IPS-18a (cell line): ENCODE measurements at regions not wholly inside any gene's neighbourhood (a gene's known extent, or its start where the extent isn't known, plus 50 kb on each side); places are given as distances from the start of the nearest gene placed in this dataset.
"Not testable (repeated sequence)": the region's sequence is repeated elsewhere in the genome, so short reads cannot be mapped to it uniquely, and the experiment has no call there.

Experiments
- H3K27ac ChIP-seq: one replicate; pipeline ENCODE4 v1.5.1; 2013; ENCODE audit warnings: low read length
- H3K27me3 ChIP-seq: one replicate; pipeline ENCODE4 v1.6.1; 2013; ENCODE audit warnings: mild to moderate bottlenecking, low read length; ENCODE audit not compliant: control insufficient read depth, insufficient read depth
- H3K36me3 ChIP-seq: one replicate; pipeline ENCODE4 v1.6.1; 2013; ENCODE audit warnings: low read depth, low read length; ENCODE audit not compliant: control insufficient read depth
- H3K4me1 ChIP-seq: one replicate; pipeline ENCODE4 v1.6.1; 2013; ENCODE audit warnings: low read depth, low read length; ENCODE audit not compliant: control insufficient read depth
- H3K4me3 ChIP-seq: one replicate; pipeline ENCODE4 v1.5.1; 2013; ENCODE audit warnings: low read length
- H3K9ac ChIP-seq: one replicate; pipeline ENCODE4 v1.6.1; 2013; ENCODE audit warnings: mild to moderate bottlenecking, low read length, moderate library complexity
- H3K9me3 ChIP-seq: one replicate; pipeline ENCODE4 v1.6.1; 2013; ENCODE audit warnings: low read depth, low read length; ENCODE audit not compliant: control insufficient read depth

DNA sequence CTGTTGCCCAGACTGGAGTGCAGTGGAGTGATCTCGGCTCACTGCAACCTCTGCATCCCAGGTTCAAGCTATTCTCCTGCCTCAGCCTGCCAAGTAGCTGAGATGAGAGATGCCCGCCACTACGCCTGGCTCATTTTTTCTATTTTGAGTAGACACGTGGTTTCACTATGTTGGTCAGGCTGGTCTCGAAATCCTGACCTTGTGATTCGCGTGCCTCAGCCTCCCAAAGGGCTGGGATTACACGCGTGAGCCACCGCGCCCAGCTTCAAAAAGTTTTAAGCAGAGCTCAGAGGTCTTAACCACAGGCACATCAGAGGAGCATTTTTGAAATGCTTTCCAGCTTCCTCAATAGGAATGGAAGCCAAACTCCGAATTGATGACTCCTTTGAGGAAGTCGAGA lies 291.2 kb upstream of the FRG2C start:
- not testable (repeated sequence) for H3K4me1 ChIP-seq, H3K27ac ChIP-seq, H3K36me3 ChIP-seq

DNA sequence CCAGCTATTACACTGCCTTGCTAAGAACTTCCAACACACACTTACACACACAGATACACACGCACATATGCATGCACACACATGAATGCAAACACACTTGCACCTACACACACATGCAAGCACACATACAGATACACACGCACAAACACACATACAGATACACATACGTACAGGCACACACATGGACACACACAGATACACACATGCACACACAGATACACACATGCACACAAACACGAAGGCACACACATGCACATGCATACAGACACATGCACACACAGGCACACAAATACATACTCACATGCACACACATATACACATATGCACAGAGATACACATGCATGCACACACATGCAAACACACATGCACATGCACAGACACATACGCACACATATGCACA lies 284.3 kb upstream of the FRG2C start:
- H3K9me3 ChIP-seq, H3K9ac ChIP-seq, H3K27ac ChIP-seq, H3K36me3 ChIP-seq, H3K4me3 ChIP-seq, H3K27me3 ChIP-seq, H3K4me1 ChIP-seq: not testable (repeated sequence)

More for the DNA sequence above, 291.2 kb upstream of the FRG2C start:
- H3K4me3 ChIP-seq, H3K9ac ChIP-seq, H3K9me3 ChIP-seq, H3K27me3 ChIP-seq: not testable (repeated sequence)

DNA sequence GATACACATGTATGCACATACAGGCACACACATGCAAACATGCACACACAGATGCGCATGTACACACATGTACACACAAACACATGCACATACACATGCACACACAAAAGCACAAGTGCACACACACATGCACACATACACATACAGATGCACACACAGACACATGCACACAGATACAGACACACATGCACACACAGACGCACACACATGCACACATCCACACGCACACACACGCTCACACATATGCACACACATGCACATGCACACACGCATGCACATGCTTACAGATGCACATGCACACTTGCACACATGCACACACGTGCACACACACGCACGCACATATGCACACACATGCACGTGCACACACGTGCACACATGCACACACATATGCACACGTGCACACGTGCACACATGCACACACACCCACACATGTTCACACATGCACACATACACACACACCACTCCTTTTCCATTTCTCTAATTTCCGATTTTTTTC lies 283.8 kb upstream of the FRG2C start:
- no peak overlapping the region for H3K4me3 ChIP-seq
- H3K9ac ChIP-seq, result no peak overlapping the region
- no peaks in the 10 kb centered on the region for H3K4me1 ChIP-seq
- H3K27ac ChIP-seq, result no peak overlapping the region
- H3K9me3 ChIP-seq, result no peaks in the 10 kb centered on the region
- no peaks in the 10 kb centered on the region for H3K27me3 ChIP-seq
- no peaks in the 10 kb centered on the region for H3K36me3 ChIP-seq

GRCh38 chr3:75384016-75384415 lies 280.1 kb upstream of the FRG2C start:
- H3K9me3 ChIP-seq, H3K36me3 ChIP-seq, H3K4me1 ChIP-seq, H3K9ac ChIP-seq, H3K4me3 ChIP-seq, H3K27me3 ChIP-seq, H3K27ac ChIP-seq: not testable (repeated sequence)

GRCh38 chr3:75388486-75389124 lies 275.5 kb upstream of the FRG2C start:
- not testable (repeated sequence) for H3K27ac ChIP-seq, H3K36me3 ChIP-seq, H3K9me3 ChIP-seq, H3K4me1 ChIP-seq, H3K9ac ChIP-seq, H3K27me3 ChIP-seq, H3K4me3 ChIP-seq

DNA sequence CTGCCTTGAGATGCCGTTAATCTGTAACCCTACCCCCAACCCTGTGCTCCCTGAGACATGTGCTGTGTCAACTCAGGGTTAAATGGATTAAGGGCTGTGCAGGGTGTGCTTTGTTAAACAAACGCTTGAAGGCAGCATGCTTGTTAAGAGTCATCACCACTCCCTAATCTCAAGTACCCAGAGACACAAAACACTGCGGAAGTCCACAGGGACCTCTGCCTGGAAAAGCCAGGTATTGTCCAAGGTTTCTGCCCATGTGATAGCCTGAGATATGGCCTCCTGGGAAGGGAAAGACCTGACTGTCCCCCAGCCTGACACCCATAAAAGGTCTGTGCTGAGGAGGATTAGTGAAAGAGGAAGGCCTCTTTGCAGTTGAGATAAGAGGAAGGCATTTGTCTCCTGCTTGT lies 270.8 kb upstream of the FRG2C start:
- not testable (repeated sequence) for H3K9ac ChIP-seq, H3K27ac ChIP-seq, H3K36me3 ChIP-seq, H3K4me1 ChIP-seq, H3K9me3 ChIP-seq, H3K27me3 ChIP-seq, H3K4me3 ChIP-seq

DNA sequence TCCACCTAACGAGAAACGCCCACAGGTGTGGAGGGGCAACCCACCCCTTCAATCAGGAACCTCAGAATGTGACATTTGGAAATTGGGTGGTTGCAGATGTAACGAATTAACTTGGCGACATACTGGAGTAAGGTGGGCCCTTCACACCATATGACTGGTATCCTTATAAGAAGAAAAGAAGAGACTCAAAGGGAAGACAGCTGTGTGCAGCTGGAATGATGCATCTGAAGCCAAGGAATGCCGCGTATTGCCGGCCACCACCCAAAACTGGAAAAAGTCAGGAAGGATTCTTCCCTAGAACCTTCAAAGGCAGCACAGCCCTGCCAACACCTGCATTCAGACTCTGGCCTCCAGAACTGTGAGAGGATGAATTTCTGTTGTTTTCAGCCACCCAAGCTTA lies 270.0 kb upstream of the FRG2C start:
- H3K4me1 ChIP-seq, H3K9ac ChIP-seq, H3K9me3 ChIP-seq, H3K27ac ChIP-seq, H3K27me3 ChIP-seq, H3K36me3 ChIP-seq, H3K4me3 ChIP-seq: not testable (repeated sequence)

- H3K9ac ChIP-seq, H3K27ac ChIP-seq, H3K4me1 ChIP-seq, H3K4me3 ChIP-seq, H3K27me3 ChIP-seq, H3K36me3 ChIP-seq, H3K9me3 ChIP-seq: not testable (repeated sequence)
These were observed 269.4 kb upstream of the FRG2C start for GRCh38 chr3:75394562-75395360.

- H3K36me3 ChIP-seq, result no peaks in the 10 kb centered on the region
- H3K9me3 ChIP-seq, result no peaks in the 10 kb centered on the region
- no peaks in the 10 kb centered on the region for H3K27me3 ChIP-seq
- H3K27ac ChIP-seq, result no peak overlapping the region
- H3K4me3 ChIP-seq, result no peak overlapping the region
- H3K9ac ChIP-seq, result no peak overlapping the region
- no peaks in the 10 kb centered on the region for H3K4me1 ChIP-seq
These were observed 268.4 kb upstream of the FRG2C start for GRCh38 chr3:75395580-75396315.

DNA sequence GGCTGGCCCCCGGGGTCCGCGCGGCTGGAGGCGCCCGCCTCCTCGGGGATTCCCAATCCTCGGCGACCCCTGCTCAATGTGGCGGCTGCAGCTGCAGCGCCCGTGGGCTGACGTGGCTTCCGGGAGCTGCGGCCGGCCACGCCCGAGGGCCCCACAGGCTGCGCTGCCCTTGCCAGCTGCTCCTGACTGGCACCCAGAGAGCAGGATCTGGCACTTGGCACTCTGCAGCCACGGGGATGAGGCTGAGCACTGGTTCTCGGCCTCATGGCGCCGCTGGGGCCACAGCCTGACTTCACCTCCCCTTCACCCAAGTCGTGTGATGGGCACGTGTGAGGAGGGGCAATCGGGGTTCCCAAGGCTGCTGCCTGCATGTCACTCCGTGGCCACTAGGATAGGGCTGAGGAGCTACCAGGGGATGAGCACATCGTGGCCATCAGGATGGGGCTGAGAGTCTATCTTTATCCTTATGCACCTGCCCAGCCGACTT lies 267.8 kb upstream of the FRG2C start:
- Histone ChIP-seq H3K9me3 (no peaks in the 10 kb centered on the region), H3K27me3 (no peaks in the 10 kb centered on the region), H3K4me1 (no peaks in the 10 kb centered on the region), H3K4me3 (no peak overlapping the region), H3K9ac (no peak overlapping the region), H3K27ac (no peak overlapping the region), H3K36me3 (no peaks in the 10 kb centered on the region)

- not testable (repeated sequence) for H3K4me3 ChIP-seq, H3K27ac ChIP-seq, H3K27me3 ChIP-seq, H3K9ac ChIP-seq, H3K4me1 ChIP-seq, H3K9me3 ChIP-seq, H3K36me3 ChIP-seq
These were observed 266.6 kb upstream of the FRG2C start for GRCh38 chr3:75397486-75397885.
